ENCODE measurements at regions not wholly inside any gene's neighbourhood (a gene's known extent, or its start where the extent isn't known, plus 50 kb on each side); places are given as distances from the start of the nearest gene placed in this dataset.
"Not testable (repeated sequence)": the region's sequence is repeated elsewhere in the genome, so short reads cannot be mapped to it uniquely, and the experiment has no call there.

GRCh38 chr1:14347186-14347585 is 251.3 kb upstream of the KAZN start:
- no peak for DNase-seq (ENCODE audit: low spot score)

GRCh38 chr1:14347776-14348175 is 250.7 kb upstream of the KAZN start:
- DNase-seq (ENCODE audit: low spot score) = no peak

- no peak for DNase-seq (ENCODE audit: low spot score)
These were observed 248.3 kb upstream of the KAZN start for GRCh38 chr1:14350197-14350596.

- no peak for DNase-seq (ENCODE audit: low spot score)
These were observed 245.6 kb upstream of the KAZN start for GRCh38 chr1:14352897-14353296.

- DNase-seq (ENCODE audit: low spot score) = not testable (repeated sequence)
These were observed 237.5 kb upstream of the KAZN start for GRCh38 chr1:14361005-14361404.

- no peak for DNase-seq (ENCODE audit: low spot score)
These were observed 236.2 kb upstream of the KAZN start for GRCh38 chr1:14362331-14362730.

- no peak for DNase-seq (ENCODE audit: low spot score)
These were observed 235.4 kb upstream of the KAZN start for GRCh38 chr1:14363036-14363590.

- no peak for DNase-seq (ENCODE audit: low spot score)
These were observed 234.6 kb upstream of the KAZN start for GRCh38 chr1:14363707-14364413.

GRCh38 chr1:14365301-14365988 is 233.0 kb upstream of the KAZN start:
- DNase-seq (ENCODE audit: low spot score) = no peak

- DNase-seq (ENCODE audit: low spot score) = no peak
These were observed 232.1 kb upstream of the KAZN start for GRCh38 chr1:14366091-14367018.

- no peak for DNase-seq (ENCODE audit: low spot score)
These were observed 231.0 kb upstream of the KAZN start for GRCh38 chr1:14367451-14367850.

GRCh38 chr1:14369526-14370213 is 228.8 kb upstream of the KAZN start:
- no peak for DNase-seq (ENCODE audit: low spot score)

GRCh38 chr1:14371771-14372497 is 226.6 kb upstream of the KAZN start:
- no peak for DNase-seq (ENCODE audit: low spot score)

GRCh38 chr1:14372526-14372925 is 226.0 kb upstream of the KAZN start:
- DNase-seq (ENCODE audit: low spot score) = no peak

- DNase-seq (ENCODE audit: low spot score) = no peak
These were observed 225.3 kb upstream of the KAZN start for GRCh38 chr1:14373081-14373758.

GRCh38 chr1:14375226-14375625 is 223.3 kb upstream of the KAZN start:
- DNase-seq (ENCODE audit: low spot score) = no peak

GRCh38 chr1:14377386-14377785 is 221.1 kb upstream of the KAZN start:
- no peak for DNase-seq (ENCODE audit: low spot score)

GRCh38 chr1:14380408-14380807 is 218.1 kb upstream of the KAZN start:
- DNase-seq (ENCODE audit: low spot score) = no peak

GRCh38 chr1:14390816-14391215 is 207.7 kb upstream of the KAZN start:
- no peak for DNase-seq (ENCODE audit: low spot score)

- no peak for DNase-seq (ENCODE audit: low spot score)
These were observed 206.2 kb upstream of the KAZN start for GRCh38 chr1:14392161-14392858.

Data from ureter (tissue), 1 donor.